MM.1S (cell line): ENCODE measurements at regions not wholly inside any gene's neighbourhood (a gene's known extent, or its start where the extent isn't known, plus 50 kb on each side); places are given as distances from the start of the nearest gene placed in this dataset.

Experiments
- EZH2 ChIP-seq: fragments of 300-600 bp; sonication (generic); optimal IDR thresholded peaks from 2 replicates; pipeline ENCODE3; 2017; ENCODE audit warnings: low read depth, mild to moderate bottlenecking, antibody characterized with exemption, low read length, mixed read lengths
- EZH2phosphoT487 ChIP-seq: fragments of 300-600 bp; sonication (generic); IDR thresholded peaks from 2 replicates; pipeline ENCODE4 v1.6.1; 2018; ENCODE audit warnings: antibody characterized with exemption, low read length
- TF ChIP-seq, protein P1 (sequence below): fragments of 300-600 bp; sonication (generic); IDR thresholded peaks from 2 replicates; pipeline ENCODE4 v1.5.1; 2016; ENCODE audit warnings: antibody characterized with exemption, low read length, mixed read lengths

DNA sequence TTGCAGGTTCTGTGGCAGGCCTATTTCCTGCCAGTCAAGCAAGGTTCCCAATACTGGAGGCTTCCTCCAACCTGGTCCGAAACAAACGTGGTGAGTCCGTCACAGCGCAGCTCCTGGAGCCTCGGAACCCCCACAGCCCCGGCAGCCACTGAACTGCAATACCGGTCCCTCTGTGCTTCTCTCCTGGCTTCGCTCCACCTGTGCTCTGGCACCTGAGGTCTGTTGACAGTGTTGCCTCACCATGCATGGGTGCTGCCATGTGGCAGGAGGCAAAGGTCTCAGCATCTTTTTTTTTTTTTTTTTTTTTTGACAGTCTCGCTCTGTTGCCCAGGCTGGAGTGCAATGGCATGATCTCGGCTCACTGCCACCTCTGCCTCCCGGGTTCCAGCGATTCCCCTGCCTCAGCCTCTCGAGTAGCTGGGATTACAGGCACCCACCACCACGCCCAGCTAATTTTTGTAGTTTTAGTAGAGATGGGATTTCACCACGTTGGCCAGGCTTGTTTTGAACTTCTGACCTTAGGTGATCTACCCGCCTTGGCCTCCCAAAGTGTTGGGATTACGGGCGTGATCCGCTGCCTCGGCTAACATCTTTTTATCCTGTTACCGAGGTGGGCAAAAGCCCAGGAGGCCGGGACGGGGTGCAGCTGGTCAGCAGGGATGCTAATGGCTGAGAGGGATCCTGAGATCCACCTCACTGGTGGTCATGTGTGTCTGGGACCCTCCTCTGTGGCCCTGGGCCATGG, 57.1 kb upstream of the RNU6ATAC start:
- TF ChIP-seq, protein P1, sequence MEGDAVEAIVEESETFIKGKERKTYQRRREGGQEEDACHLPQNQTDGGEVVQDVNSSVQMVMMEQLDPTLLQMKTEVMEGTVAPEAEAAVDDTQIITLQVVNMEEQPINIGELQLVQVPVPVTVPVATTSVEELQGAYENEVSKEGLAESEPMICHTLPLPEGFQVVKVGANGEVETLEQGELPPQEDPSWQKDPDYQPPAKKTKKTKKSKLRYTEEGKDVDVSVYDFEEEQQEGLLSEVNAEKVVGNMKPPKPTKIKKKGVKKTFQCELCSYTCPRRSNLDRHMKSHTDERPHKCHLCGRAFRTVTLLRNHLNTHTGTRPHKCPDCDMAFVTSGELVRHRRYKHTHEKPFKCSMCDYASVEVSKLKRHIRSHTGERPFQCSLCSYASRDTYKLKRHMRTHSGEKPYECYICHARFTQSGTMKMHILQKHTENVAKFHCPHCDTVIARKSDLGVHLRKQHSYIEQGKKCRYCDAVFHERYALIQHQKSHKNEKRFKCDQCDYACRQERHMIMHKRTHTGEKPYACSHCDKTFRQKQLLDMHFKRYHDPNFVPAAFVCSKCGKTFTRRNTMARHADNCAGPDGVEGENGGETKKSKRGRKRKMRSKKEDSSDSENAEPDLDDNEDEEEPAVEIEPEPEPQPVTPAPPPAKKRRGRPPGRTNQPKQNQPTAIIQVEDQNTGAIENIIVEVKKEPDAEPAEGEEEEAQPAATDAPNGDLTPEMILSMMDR, result no peak
- TF ChIP-seq EZH2 (no peak), EZH2phosphoT487 (no peak)
